WTC11 (cell line): ENCODE measurements at regions not wholly inside any gene's neighbourhood (a gene's known extent, or its start where the extent isn't known, plus 50 kb on each side); places are given as distances from the start of the nearest gene placed in this dataset.

Experiments
- ATAC-seq: fragments of 200-7000 bp; cut with Tn5 transposase; 2 replicates; pipeline ENCODE4 v1.10.0; 2021; ENCODE audit warnings: mild to moderate bottlenecking, moderate library complexity
- CTCF ChIA-PET: fragments of 300-600 bp; sonication (Branson Sonifier 250); formaldehyde crosslinking; loops from one replicate; lab custom pipeline; 2021; ENCODE audit warnings: antibody characterized with exemption; lab: Charles Lee
- POLR2A ChIA-PET: fragments of 350-600 bp; sonication (Branson Sonifier 250); formaldehyde crosslinking; loops from one replicate; lab custom pipeline; 2021; ENCODE audit warnings: antibody characterized with exemption; lab: Charles Lee
- DNase-seq: peaks from one replicate; pipeline ENCODE4 v3.0.0; 2021; ENCODE audit warnings: low spot score
- H3K27ac Mint-ChIP-seq: 2 replicates; pipeline ENCODE4 v1.8.0; 2021; ENCODE audit warnings: mixed read lengths
- H3K27me3 Mint-ChIP-seq: 2 replicates; pipeline ENCODE4 v1.8.0; 2021; ENCODE audit warnings: low read depth, mild to moderate bottlenecking, moderate library complexity, mixed read lengths
- H3K36me3 Mint-ChIP-seq: 2 replicates; pipeline ENCODE4 v1.8.0; 2021; ENCODE audit warnings: mixed read lengths
- H3K4me1 Mint-ChIP-seq: 2 replicates; pipeline ENCODE4 v1.8.0; 2022; ENCODE audit warnings: mixed read lengths
- H3K4me3 Mint-ChIP-seq: 2 replicates; pipeline ENCODE4 v1.8.0; 2021; ENCODE audit warnings: mild to moderate bottlenecking, moderate library complexity, mixed read lengths
- H3K9me3 Mint-ChIP-seq: 2 replicates; pipeline ENCODE4 v1.8.0; 2021; ENCODE audit warnings: mixed read lengths
- ATF2 ChIP-seq: sonication (generic); formaldehyde crosslinking; IDR thresholded peaks from 2 replicates; pipeline ENCODE4 v1.8.1; 2022; ENCODE audit warnings: low read depth, missing genetic modification reagents, borderline replicate concordance
- ATF6 ChIP-seq: sonication (generic); formaldehyde crosslinking; IDR thresholded peaks from 2 replicates; pipeline ENCODE4 v1.8.1; 2023; ENCODE audit warnings: mild to moderate bottlenecking, missing genetic modification reagents
- E2F4 ChIP-seq: sonication (generic); formaldehyde crosslinking; IDR thresholded peaks from 2 replicates; pipeline ENCODE4 v1.8.1; 2022; ENCODE audit warnings: low read depth, mild to moderate bottlenecking, moderate library complexity, missing genetic modification reagents, borderline replicate concordance
- ERG ChIP-seq: fragments of 250-450 bp; sonication (Bioruptor Pico); IDR thresholded peaks from 2 replicates; pipeline ENCODE4 v1.8.0; 2021; ENCODE audit warnings: mild to moderate bottlenecking
- ETV6 ChIP-seq: sonication (generic); formaldehyde crosslinking; IDR thresholded peaks from 2 replicates; pipeline ENCODE4 v1.8.1; 2022; ENCODE audit warnings: mild to moderate bottlenecking, missing genetic modification reagents
- FOXP4 ChIP-seq: sonication (generic); formaldehyde crosslinking; IDR thresholded peaks from 2 replicates; pipeline ENCODE4 v1.8.0; 2022; ENCODE audit warnings: mild to moderate bottlenecking, missing genetic modification reagents
- GABPB1 ChIP-seq: sonication (generic); formaldehyde crosslinking; IDR thresholded peaks from 2 replicates; pipeline ENCODE4 v1.8.1; 2023; ENCODE audit warnings: mild to moderate bottlenecking, missing genetic modification reagents
- HMGXB4 ChIP-seq: sonication (generic); formaldehyde crosslinking; IDR thresholded peaks from 2 replicates; pipeline ENCODE4 v1.8.1; 2023; ENCODE audit warnings: mild to moderate bottlenecking, moderate library complexity, missing genetic modification reagents
- IRF1 ChIP-seq: sonication (generic); formaldehyde crosslinking; IDR thresholded peaks from 2 replicates; pipeline ENCODE4 v1.8.0; 2023; ENCODE audit warnings: missing genetic modification reagents
- JAZF1 ChIP-seq: fragments of 250-450 bp; sonication (Bioruptor Pico); IDR thresholded peaks from 2 replicates; pipeline ENCODE4 v1.9.0; 2021; ENCODE audit warnings: moderate library complexity, mild to moderate bottlenecking, inconsistent platforms
- JUN ChIP-seq: sonication (generic); formaldehyde crosslinking; IDR thresholded peaks from 2 replicates; pipeline ENCODE4 v1.8.0; 2023; ENCODE audit warnings: mild to moderate bottlenecking, missing genetic modification reagents
- MAX ChIP-seq: sonication (generic); formaldehyde crosslinking; IDR thresholded peaks from 2 replicates; pipeline ENCODE4 v1.8.0; 2022; ENCODE audit warnings: mild to moderate bottlenecking, missing genetic modification reagents
- MLX ChIP-seq: sonication (generic); formaldehyde crosslinking; IDR thresholded peaks from 2 replicates; pipeline ENCODE4 v1.8.1; 2023; ENCODE audit warnings: mild to moderate bottlenecking, missing genetic modification reagents, moderate library complexity
- STAT6 ChIP-seq: sonication (generic); formaldehyde crosslinking; conservative IDR thresholded peaks from 2 replicates; pipeline ENCODE4 v1.8.1; 2023; ENCODE audit warnings: mild to moderate bottlenecking, low read depth, missing genetic modification reagents, moderate library complexity
- ZNF317 ChIP-seq: sonication (generic); formaldehyde crosslinking; IDR thresholded peaks from 2 replicates; pipeline ENCODE4 v1.8.1; 2023; ENCODE audit warnings: low read depth, mild to moderate bottlenecking, moderate library complexity, missing genetic modification reagents, borderline replicate concordance

GRCh38 chr4:120536884-120537283 lies 385.6 kb downstream of the PRDM5 start (continued):
- TF ChIP-seq MAX (CRISPR knock-in tag) (no peak), GABPB1 (CRISPR knock-in tag) (no peak), ETV6 (CRISPR knock-in tag) (no peak), FOXP4 (CRISPR knock-in tag) (no peak), ATF2 (CRISPR knock-in tag) (no peak), STAT6 (no peak)

GRCh38 chr4:120528428-120528827 lies 394.1 kb downstream of the PRDM5 start:
- ATAC-seq (no peak), DNase-seq (no peak)
- Mint-ChIP-seq H3K9me3 (peaks cover 15% of the 10 kb centered on the region), H3K4me1 (peaks cover 40% of the 10 kb centered on the region), H3K36me3 (peaks cover 15% of the 10 kb centered on the region), H3K4me3 (no peak overlapping the region), H3K27me3 (no peaks in the 10 kb centered on the region), H3K27ac (no peak overlapping the region)
- POLR2A ChIA-PET: no interaction called here
- CTCF ChIA-PET: no interaction called here
- no peak for TF ChIP-seq JAZF1 (CRISPR knock-in tag)
- no peak for TF ChIP-seq MLX
- no peak for TF ChIP-seq E2F4 (CRISPR knock-in tag)
- TF ChIP-seq ERG (CRISPR knock-in tag): no peak

- no peak overlapping the region for H3K4me3 Mint-ChIP-seq
- peaks cover 15% of the 10 kb centered on the region for H3K36me3 Mint-ChIP-seq
- CTCF ChIA-PET: no interaction called here
- POLR2A ChIA-PET: no interaction called here
- H3K4me1 Mint-ChIP-seq: peaks cover 44% of the 10 kb centered on the region
- H3K27me3 Mint-ChIP-seq: no peaks in the 10 kb centered on the region
- peaks cover 26% of the 10 kb centered on the region for H3K9me3 Mint-ChIP-seq
- ATAC-seq: no peak
- no peak for DNase-seq
- H3K27ac Mint-ChIP-seq: no peak overlapping the region
- TF ChIP-seq HMGXB4 (CRISPR knock-in tag) (no peak), IRF1 (CRISPR knock-in tag) (no peak), JUN (CRISPR knock-in tag) (no peak), ZNF317 (CRISPR knock-in tag) (no peak), ATF6 (CRISPR knock-in tag) (no peak), E2F4 (CRISPR knock-in tag) (no peak)
These were observed 396.5 kb downstream of the PRDM5 start for GRCh38 chr4:120526033-120526432.
